OCI-LY1 (cell line): ENCODE measurements at regions not wholly inside any gene's neighbourhood (a gene's known extent, or its start where the extent isn't known, plus 50 kb on each side); places are given as distances from the start of the nearest gene placed in this dataset.

ENCODE experiments used
- CTCF ChIP-seq: fragments of 200-600 bp; sonication (generic), shearing (Covaris generic); IDR thresholded peaks from 2 replicates; pipeline ENCODE4 v1.5.1; 2017; ENCODE audit warnings: mild to moderate bottlenecking, antibody characterized with exemption, low read length, moderate library complexity, mixed read lengths
- EZH2 ChIP-seq: fragments of 200-600 bp; sonication (generic), shearing (Covaris generic); IDR thresholded peaks from 2 replicates; pipeline ENCODE4 v1.8.0; 2017; ENCODE audit warnings: borderline replicate concordance, mixed run types, mild to moderate bottlenecking, antibody characterized with exemption, low read length, moderate library complexity, mixed read lengths

- TF ChIP-seq EZH2 = no peak
- no peak for TF ChIP-seq CTCF
Measured at GRCh38 chr3:98991393-98991792, 89.9 kb upstream of the DCBLD2 start.
